IMR-90 (cell line): ENCODE measurements at regions not wholly inside any gene's neighbourhood (a gene's known extent, or its start where the extent isn't known, plus 50 kb on each side); places are given as distances from the start of the nearest gene placed in this dataset.

Experiments
- ATAC-seq: fragments of 200-7000 bp; cut with Tn5 transposase; 2 replicates; pipeline ENCODE4 v1.9.1; 2020; ENCODE audit warnings: low read depth, mild to moderate bottlenecking, moderate library complexity
- BruUV-seq: library from RNA; stranded (reverse); fragments of 400-500 nt; replicated peaks from 2 replicates; lab custom pipeline; 2021; lab: Mats Ljungman, UMichigan
- CTCF ChIA-PET: fragments of 300-600 bp; formaldehyde crosslinking; extraction: SDS; loops from one replicate; lab custom pipeline; 2021; ENCODE audit warnings: antibody characterized with exemption; lab: Yijun Ruan, JAX
- POLR2A ChIA-PET: fragments of 300-600 bp; sonication (Branson Sonifier 250); formaldehyde crosslinking; loops from one replicate; lab custom pipeline; 2022; ENCODE audit warnings: antibody characterized with exemption; ENCODE audit not compliant: unreplicated experiment; lab: Charles Lee
- DNase-seq: peaks from one replicate; pipeline ENCODE4 v3.0.0; 2013
- H2AFZ ChIP-seq: replicated peaks from 2 replicates; pipeline ENCODE3; 2013; ENCODE audit warnings: low read length, mild to moderate bottlenecking; ENCODE audit not compliant: poor library complexity
- H2AK5ac ChIP-seq: 2 replicates; pipeline ENCODE4 v1.6.1; 2013; ENCODE audit warnings: low read depth, low read length, inconsistent platforms
- H2AK9ac ChIP-seq: replicated peaks from 2 replicates; pipeline ENCODE3; 2013; ENCODE audit warnings: mild to moderate bottlenecking, low read depth, low read length, moderate library complexity; ENCODE audit not compliant: poor library complexity
- H2BK120ac ChIP-seq: 2 replicates; pipeline ENCODE4 v1.6.1; 2013; ENCODE audit warnings: low read depth, low read length, inconsistent platforms
- H2BK15ac ChIP-seq: 3 replicates; pipeline ENCODE4 v1.6.1; 2013; ENCODE audit warnings: low read depth, low read length, inconsistent platforms
- H2BK20ac ChIP-seq: 2 replicates; pipeline ENCODE4 v1.6.1; 2013; ENCODE audit warnings: low read depth, mild to moderate bottlenecking, inconsistent platforms, low read length, moderate library complexity
- H2BK5ac ChIP-seq: 2 replicates; pipeline ENCODE4 v1.6.1; 2013; ENCODE audit warnings: mild to moderate bottlenecking, low read depth, low read length, inconsistent platforms; ENCODE audit not compliant: poor library complexity, severe bottlenecking
- H3K14ac ChIP-seq: replicated peaks from 2 replicates; pipeline ENCODE4 v1.6.1; 2013; ENCODE audit warnings: low read depth, low read length, inconsistent platforms
- H3K18ac ChIP-seq: 2 replicates; pipeline ENCODE4 v1.6.1; 2013; ENCODE audit warnings: low read depth, low read length, control low read depth
- H3K23ac ChIP-seq: 2 replicates; pipeline ENCODE4 v1.6.1; 2013; ENCODE audit warnings: low read depth, low read length, inconsistent platforms
- H3K27ac ChIP-seq: 2 replicates; pipeline ENCODE4 v1.5.1; 2013; ENCODE audit warnings: mild to moderate bottlenecking, control low read depth, low read length; ENCODE audit not compliant: insufficient read depth
- H3K27me3 ChIP-seq: 2 replicates; pipeline ENCODE4 v1.6.1; 2013; ENCODE audit warnings: low read length; ENCODE audit not compliant: control insufficient read depth, insufficient read depth
- H3K36me3 ChIP-seq: 2 replicates; pipeline ENCODE4 v1.6.1; 2013; ENCODE audit warnings: low read length, mixed read lengths; ENCODE audit not compliant: control insufficient read depth, insufficient read depth
- H3K4ac ChIP-seq: 2 replicates; pipeline ENCODE4 v1.6.1; 2013; ENCODE audit warnings: low read depth, low read length, inconsistent platforms
- H3K4me1 ChIP-seq: 2 replicates; pipeline ENCODE4 v1.6.1; 2013; ENCODE audit warnings: low read length, mixed read lengths; ENCODE audit not compliant: control insufficient read depth, insufficient read depth
- H3K4me2 ChIP-seq: 2 replicates; pipeline ENCODE4 v1.6.1; 2013; ENCODE audit warnings: low read depth, mild to moderate bottlenecking, control low read depth, low read length, moderate library complexity
- H3K4me3 ChIP-seq: 2 replicates; pipeline ENCODE4 v1.5.1; 2013; ENCODE audit warnings: low read depth, mild to moderate bottlenecking, control low read depth, low read length, moderate library complexity; ENCODE audit not compliant: insufficient read depth
- H3K56ac ChIP-seq: 2 replicates; pipeline ENCODE4 v1.6.1; 2013; ENCODE audit warnings: low read length, inconsistent platforms; ENCODE audit not compliant: insufficient read depth; ENCODE audit errors: extremely low read depth
- H3K79me1 ChIP-seq, 2 experiments: 2 replicates each; pipeline ENCODE4 v1.6.1; 2013; ENCODE audit warnings: low read length in 2 of 2, inconsistent platforms in 1 of 2, low read depth in 1 of 2
- H3K9ac ChIP-seq: 2 replicates; pipeline ENCODE4 v1.6.1; 2013; ENCODE audit warnings: low read depth, low read length, control low read depth
- H3K9me1 ChIP-seq: 2 replicates; pipeline ENCODE4 v1.6.1; 2013; ENCODE audit warnings: low read length, inconsistent platforms; ENCODE audit not compliant: insufficient read depth
- H3K9me3 ChIP-seq: 2 replicates; pipeline ENCODE4 v1.6.1; 2013; ENCODE audit warnings: low read length; ENCODE audit not compliant: control insufficient read depth, insufficient read depth
- H4K20me1 ChIP-seq: 2 replicates; pipeline ENCODE4 v1.6.1; 2013; ENCODE audit warnings: low read length, inconsistent platforms; ENCODE audit not compliant: insufficient read depth
- H4K5ac ChIP-seq: 2 replicates; pipeline ENCODE4 v1.6.1; 2013; ENCODE audit warnings: mild to moderate bottlenecking, low read depth, low read length, control low read depth
- H4K8ac ChIP-seq, 2 experiments: 2 replicates each; pipeline ENCODE4 v1.6.1; 2013; ENCODE audit warnings: low read depth in 2 of 2, low read length in 2 of 2, control low read depth in 1 of 2, inconsistent platforms in 1 of 2
- H4K91ac ChIP-seq: 2 replicates; pipeline ENCODE4 v1.6.1; 2013; ENCODE audit warnings: low read depth, low read length, inconsistent platforms; ENCODE audit not compliant: insufficient read depth
- BHLHE40 ChIP-seq: fragments of 150-350 bp; IDR thresholded peaks from 2 replicates; pipeline ENCODE4 v1.6.1; 2016; ENCODE audit warnings: mild to moderate bottlenecking, low read depth, low read length
- CEBPB ChIP-seq: IDR thresholded peaks from 2 replicates; pipeline ENCODE4 v1.6.1; 2012; ENCODE audit warnings: low read depth, low read length, improper control_type of control experiment
- CHD1 ChIP-seq: IDR thresholded peaks from 2 replicates; pipeline ENCODE4 v1.6.1; 2012; ENCODE audit warnings: low read depth, low read length, improper control_type of control experiment
- CTCF ChIP-seq: conservative IDR thresholded peaks from 2 replicates; pipeline ENCODE4 v1.5.1; 2012; ENCODE audit warnings: mild to moderate bottlenecking, low read depth, low read length, improper control_type of control experiment
- FOS ChIP-seq: fragments of 150-350 bp; IDR thresholded peaks from 2 replicates; pipeline ENCODE4 v1.6.1; 2016; ENCODE audit warnings: low read depth, low read length
- MAFK ChIP-seq: IDR thresholded peaks from 2 replicates; pipeline ENCODE4 v1.6.1; 2012; ENCODE audit warnings: low read depth, low read length, improper control_type of control experiment
- MAZ ChIP-seq: IDR thresholded peaks from 2 replicates; pipeline ENCODE4 v1.6.1; 2012; ENCODE audit warnings: low read depth, mild to moderate bottlenecking, low read length, improper control_type of control experiment, moderate library complexity, borderline replicate concordance
- MXI1 ChIP-seq: IDR thresholded peaks from 2 replicates; pipeline ENCODE4 v1.6.1; 2012; ENCODE audit warnings: low read depth, mild to moderate bottlenecking, low read length, moderate library complexity, borderline replicate concordance
- NFE2L2 ChIP-seq: fragments of 150-350 bp; IDR thresholded peaks from 2 replicates; pipeline ENCODE4 v1.6.1; 2016; ENCODE audit warnings: low read depth, mild to moderate bottlenecking, low read length
- POLR2A ChIP-seq: IDR thresholded peaks from 2 replicates; pipeline ENCODE4 v1.6.1; 2012; ENCODE audit warnings: mild to moderate bottlenecking, low read depth, low read length
- RAD21 ChIP-seq: IDR thresholded peaks from 2 replicates; pipeline ENCODE4 v1.6.1; 2012; ENCODE audit warnings: low read length, improper control_type of control experiment
- RCOR1 ChIP-seq: IDR thresholded peaks from 2 replicates; pipeline ENCODE4 v1.6.1; 2012; ENCODE audit warnings: mild to moderate bottlenecking, low read length, improper control_type of control experiment; ENCODE audit not compliant: insufficient replicate concordance
- RFX5 ChIP-seq: IDR thresholded peaks from 2 replicates; pipeline ENCODE4 v1.8.0; 2012; ENCODE audit warnings: low read depth, mild to moderate bottlenecking, low read length, moderate library complexity
- SMC3 ChIP-seq: fragments of 150-350 bp; IDR thresholded peaks from 2 replicates; pipeline ENCODE4 v1.6.1; 2016; ENCODE audit warnings: low read depth, mild to moderate bottlenecking, antibody characterized with exemption, low read length, moderate library complexity
- USF2 ChIP-seq: fragments of 150-350 bp; IDR thresholded peaks from 2 replicates; pipeline ENCODE4 v1.6.1; 2017; ENCODE audit warnings: mild to moderate bottlenecking, antibody characterized with exemption, low read length, low read depth
- WGBS, 2 experiments: methylation state at CpG; one replicate each; pipeline versions ENCODE4 v1.1.5 to v1.1.7; 2013; ENCODE audit warnings: missing lambda C conversion rate in 2 of 2; ENCODE audit not compliant: insufficient read length in 1 of 2; ENCODE audit errors: extremely low coverage in 2 of 2; 5-methylcytosine and 5-hydroxymethylcytosine counted together
- dilution Hi-C: fragments of 300-500 bp; cut with HindIII; formaldehyde crosslinking; loops from one replicate; pipeline ENCODE4 v1.14.3; 2018; ENCODE audit warnings: low sequenced_read_pairs; ENCODE audit not compliant: unreplicated experiment
- in situ Hi-C: fragments of 300-500 bp; cut with MboI; formaldehyde crosslinking; loops from 3 replicates; pipeline ENCODE4 v1.14.3; 2019; ENCODE audit warnings: low sequenced_read_pairs, inconsistent platforms, mixed read lengths
- intact Hi-C: fragments of 100-400 bp; cut with micrococcal nuclease; formaldehyde crosslinking; loops from 2 replicates; pipeline ENCODE4 v1.10.0; 2022
- TF ChIP-seq, protein P1 (sequence below): fragments of 150-350 bp; IDR thresholded peaks from 2 replicates; pipeline ENCODE4 v1.6.1; 2016; ENCODE audit warnings: low read depth, mild to moderate bottlenecking, low read length, moderate library complexity, borderline replicate concordance

- H3K9ac ChIP-seq, result no peak overlapping the region
- in situ Hi-C loops (no loop called here), intact Hi-C loops (no loop called here), dilution Hi-C loops (no loop called here)
- no peak overlapping the region for H4K8ac ChIP-seq
- no peaks in the 10 kb centered on the region for H3K4me1 ChIP-seq
- DNase-seq (no peak), ATAC-seq (no peak)
- H3K79me1 ChIP-seq, result no peaks in the 10 kb centered on the region
- CTCF ChIA-PET, result no interaction called here
- no peak overlapping the region for H3K23ac ChIP-seq
- no peak overlapping the region for H2AK9ac ChIP-seq
- H3K36me3 ChIP-seq, result no peaks in the 10 kb centered on the region
- peaks cover 8% of the 10 kb centered on the region; the same call in 1 of the 2 replicates for H3K9me3 ChIP-seq
- TF ChIP-seq POLR2A (no peak), SMC3 (no peak), RFX5 (no peak), NFE2L2 (no peak), MAFK (no peak), RAD21 (no peak), MXI1 (no peak), CHD1 (no peak), FOS (no peak), CTCF (no peak), USF2 (no peak), MAZ (no peak), RCOR1 (no peak), BHLHE40 (no peak), CEBPB (no peak)
- TF ChIP-seq, protein P1, sequence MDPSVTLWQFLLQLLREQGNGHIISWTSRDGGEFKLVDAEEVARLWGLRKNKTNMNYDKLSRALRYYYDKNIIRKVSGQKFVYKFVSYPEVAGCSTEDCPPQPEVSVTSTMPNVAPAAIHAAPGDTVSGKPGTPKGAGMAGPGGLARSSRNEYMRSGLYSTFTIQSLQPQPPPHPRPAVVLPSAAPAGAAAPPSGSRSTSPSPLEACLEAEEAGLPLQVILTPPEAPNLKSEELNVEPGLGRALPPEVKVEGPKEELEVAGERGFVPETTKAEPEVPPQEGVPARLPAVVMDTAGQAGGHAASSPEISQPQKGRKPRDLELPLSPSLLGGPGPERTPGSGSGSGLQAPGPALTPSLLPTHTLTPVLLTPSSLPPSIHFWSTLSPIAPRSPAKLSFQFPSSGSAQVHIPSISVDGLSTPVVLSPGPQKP, result no peak
- H3K27me3 ChIP-seq, result no peaks in the 10 kb centered on the region
- no peak overlapping the region for H2AFZ ChIP-seq
- H2AK5ac ChIP-seq, result no peak overlapping the region
- no peak overlapping the region for H3K18ac ChIP-seq
- H3K27ac ChIP-seq, result no peak overlapping the region
- no peak overlapping the region for H2BK20ac ChIP-seq
- BruUV-seq, result no TSS peak
- no peak overlapping the region for H4K91ac ChIP-seq
- no peak overlapping the region for H2BK120ac ChIP-seq
- no peak overlapping the region for H3K14ac ChIP-seq
- H3K56ac ChIP-seq, result no peak overlapping the region
- no peak overlapping the region for H3K4me3 ChIP-seq
- WGBS, 2 experiments, result no CpG with 5 or more reads among the region's 4 CpGs
- no peak overlapping the region for H4K5ac ChIP-seq
- no peak overlapping the region for H3K4me2 ChIP-seq
- no peak overlapping the region for H2BK15ac ChIP-seq
- H2BK5ac ChIP-seq, result no peak overlapping the region
- H3K4ac ChIP-seq, result no peak overlapping the region
- no peaks in the 10 kb centered on the region for H4K20me1 ChIP-seq
- no peaks in the 10 kb centered on the region for H3K9me1 ChIP-seq
- POLR2A ChIA-PET, result no interaction called here
Observed at GRCh38 chr2:59853032-59853431, 700.4 kb downstream of the BCL11A start.
